Activated T-helper 1 cell treated with Interleukin-2 at 50 U/mL for 16 hours (primary cell): ENCODE measurements at regions not wholly inside any gene's neighbourhood (a gene's known extent, or its start where the extent isn't known, plus 50 kb on each side); places are given as distances from the start of the nearest gene placed in this dataset.

ENCODE experiments used
- DNase-seq: peaks from one replicate; pipeline ENCODE4 v3.0.0-alpha.2; 2020; ENCODE audit warnings: low read depth

DNA sequence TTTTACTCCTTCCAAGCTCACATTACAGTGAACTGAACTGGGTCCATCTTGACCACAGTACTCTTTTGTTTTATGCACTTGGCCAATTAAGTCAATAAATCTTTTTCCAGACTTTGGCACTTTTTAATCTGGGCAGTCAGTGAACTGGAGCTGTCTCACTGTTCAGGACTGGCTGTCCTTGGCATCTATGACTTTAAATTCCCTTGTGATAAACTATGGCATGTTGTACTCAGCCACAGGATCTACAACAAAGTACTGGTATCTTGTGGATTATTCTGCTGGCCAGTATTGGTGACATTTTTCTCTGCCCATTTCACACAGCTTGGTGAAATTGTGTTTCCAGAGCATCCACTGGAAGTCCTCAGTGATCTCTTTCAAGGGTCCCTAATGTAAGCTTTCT is 1144.8 kb upstream of the SEMA6A start:
- no peak for DNase-seq

DNA sequence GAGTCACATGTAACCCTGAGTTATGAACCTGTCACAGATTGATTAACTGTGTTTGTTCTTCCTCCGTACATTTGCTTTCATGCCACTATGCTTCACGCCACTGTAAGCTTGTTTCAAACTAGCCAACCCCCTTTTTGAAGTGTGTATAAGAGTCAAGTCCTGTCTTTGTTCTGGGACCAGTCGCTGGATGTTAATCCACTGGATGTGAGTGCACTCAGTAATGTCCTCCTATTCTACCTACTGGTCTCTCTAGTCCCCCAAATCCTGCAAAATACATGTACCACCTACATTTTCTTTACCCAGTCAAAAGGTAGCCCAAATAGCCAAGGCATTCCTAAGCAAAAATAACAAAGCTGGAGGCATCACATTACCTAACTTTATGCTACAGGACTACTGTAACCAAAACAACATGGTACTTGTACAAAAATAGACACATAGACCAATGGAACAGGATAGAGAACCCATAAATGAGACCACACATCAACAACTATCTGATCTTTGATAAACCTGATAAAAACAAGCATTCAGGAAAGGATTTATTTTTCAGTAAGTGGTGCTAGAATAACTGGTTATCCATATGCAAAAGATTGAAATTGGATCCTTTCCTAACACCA is 1139.1 kb upstream of the SEMA6A start:
- DNase-seq = no peak

DNA sequence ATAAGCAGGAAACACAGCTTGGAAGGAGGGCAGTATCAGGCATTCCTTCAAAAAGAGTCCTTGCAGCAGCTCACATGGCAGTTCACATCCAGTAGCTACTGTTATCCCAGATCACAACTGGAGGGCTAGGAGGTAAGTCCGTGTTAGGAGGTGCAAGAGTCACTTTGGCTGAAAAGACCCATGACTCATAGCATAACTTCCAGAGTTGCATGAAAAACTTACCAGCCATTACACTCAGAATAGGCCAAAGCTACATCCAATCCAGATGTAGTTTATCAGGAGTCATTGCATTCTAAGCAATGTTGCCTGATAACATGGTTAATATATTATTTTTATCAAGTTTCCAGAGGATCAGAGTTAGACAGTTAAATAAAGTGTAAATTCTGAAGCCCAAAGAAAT is 1126.4 kb upstream of the SEMA6A start:
- DNase-seq = no peak

DNA sequence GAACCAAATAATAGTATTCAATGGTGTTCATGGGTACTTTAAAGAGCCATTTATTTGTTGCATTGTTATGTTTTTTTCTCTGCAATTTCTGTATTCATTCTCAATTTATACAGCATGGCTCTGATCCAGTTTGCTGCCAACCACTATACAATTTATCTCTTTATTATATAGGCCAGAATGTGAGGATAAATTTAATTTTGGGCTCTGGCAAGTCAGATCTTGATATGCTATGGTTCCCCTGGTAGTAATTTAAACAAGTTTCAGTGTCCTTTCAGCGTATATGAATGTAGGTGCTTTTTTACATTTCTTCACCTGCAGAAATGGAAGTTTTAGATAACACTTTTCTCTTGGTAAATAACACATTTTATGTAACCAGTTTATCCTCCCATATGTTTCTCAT is 1118.0 kb upstream of the SEMA6A start:
- no peak for DNase-seq

DNA sequence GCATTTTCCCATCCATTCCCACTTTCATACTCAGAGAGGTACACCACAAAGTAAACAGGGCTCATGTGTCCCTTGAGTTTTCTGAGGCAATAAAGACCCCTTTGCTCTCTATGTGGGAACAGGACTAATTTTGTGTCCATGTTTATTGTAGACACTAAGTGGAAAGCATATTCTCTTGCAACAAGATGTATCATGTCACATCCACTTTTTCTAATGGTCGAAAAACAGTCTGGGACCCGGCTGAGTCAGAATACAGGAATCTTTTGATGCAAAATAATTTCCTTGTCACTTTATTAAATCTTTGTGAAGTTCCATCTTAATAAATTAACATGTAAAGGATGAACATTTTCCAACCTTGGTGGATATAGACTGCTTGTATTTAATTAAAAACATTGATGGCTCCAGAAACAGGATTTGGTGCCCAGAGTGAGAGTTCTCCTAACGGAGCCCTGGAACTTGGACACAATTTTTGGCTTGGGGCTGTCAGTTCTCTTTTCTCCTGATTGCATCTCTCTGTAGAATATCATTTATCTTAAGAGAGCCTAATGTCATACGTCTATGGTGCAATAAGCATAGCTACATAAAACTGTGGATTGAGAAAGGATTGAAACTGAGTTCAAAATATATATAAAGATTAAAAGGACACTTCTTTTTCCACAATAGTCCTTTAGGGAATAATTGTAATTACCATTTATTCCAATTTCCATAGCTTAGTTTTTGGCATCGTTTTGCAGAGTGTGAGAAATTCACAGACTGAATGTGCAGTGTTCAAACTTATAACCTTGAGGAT is 1116.7 kb upstream of the SEMA6A start:
- no peak for DNase-seq

DNA sequence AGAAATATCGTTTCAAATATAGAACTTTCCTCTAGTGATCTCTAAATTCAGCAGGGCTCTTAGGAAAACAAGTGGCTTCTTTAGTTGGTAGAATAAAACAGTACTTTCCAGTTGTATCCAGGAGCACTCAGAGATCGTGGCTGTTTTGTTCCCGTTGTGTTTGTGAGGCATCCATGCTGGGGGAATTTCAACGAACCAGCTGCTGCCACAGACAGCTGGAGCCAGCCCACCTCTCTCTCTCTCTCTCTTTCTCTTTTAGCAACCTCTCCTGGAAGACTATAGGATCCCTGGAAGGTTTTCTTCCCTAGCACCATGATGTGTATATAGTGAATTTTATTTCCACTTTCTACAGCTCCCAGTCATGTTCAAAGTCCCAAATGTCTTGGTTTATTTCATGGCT is 1116.0 kb upstream of the SEMA6A start:
- DNase-seq = no peak

DNA sequence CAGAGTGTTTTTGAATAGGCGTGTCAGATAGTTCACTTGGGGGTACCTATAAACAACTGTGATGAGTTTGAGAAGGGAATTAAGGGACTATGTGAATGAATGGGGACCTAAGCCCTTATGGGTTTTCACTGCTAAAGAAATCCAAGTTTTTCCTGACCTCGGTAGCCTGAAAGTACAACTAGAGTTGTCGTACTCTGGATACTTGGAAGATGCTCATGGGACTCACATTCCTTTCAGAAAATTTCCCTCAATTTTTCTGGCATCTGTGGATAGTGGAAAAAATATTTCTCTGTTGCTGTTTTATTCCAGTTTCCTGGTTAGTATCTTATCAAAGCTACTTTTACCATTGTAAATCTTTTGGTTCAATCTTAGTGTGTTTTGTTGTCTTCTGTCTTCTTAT is 1112.3 kb upstream of the SEMA6A start:
- DNase-seq = no peak

DNA sequence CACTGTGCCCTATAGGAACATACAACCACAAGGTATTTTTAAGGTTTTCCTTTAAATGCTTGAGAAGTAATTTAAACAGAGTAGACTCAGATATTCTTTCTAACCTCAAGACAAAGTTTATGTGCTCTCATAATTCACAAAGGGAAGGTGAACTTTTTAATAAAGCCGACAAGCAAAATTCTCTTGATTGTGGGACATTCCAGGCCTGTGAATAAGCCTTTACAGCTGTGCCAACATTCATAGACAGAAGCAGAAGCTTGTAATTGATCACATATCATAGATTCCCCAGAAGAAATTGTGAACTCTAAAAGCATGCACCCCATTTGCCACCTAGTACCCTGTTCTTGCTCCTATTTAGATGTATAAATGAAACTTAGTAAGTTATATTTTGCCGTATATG is 1107.8 kb upstream of the SEMA6A start:
- DNase-seq = no peak

DNA sequence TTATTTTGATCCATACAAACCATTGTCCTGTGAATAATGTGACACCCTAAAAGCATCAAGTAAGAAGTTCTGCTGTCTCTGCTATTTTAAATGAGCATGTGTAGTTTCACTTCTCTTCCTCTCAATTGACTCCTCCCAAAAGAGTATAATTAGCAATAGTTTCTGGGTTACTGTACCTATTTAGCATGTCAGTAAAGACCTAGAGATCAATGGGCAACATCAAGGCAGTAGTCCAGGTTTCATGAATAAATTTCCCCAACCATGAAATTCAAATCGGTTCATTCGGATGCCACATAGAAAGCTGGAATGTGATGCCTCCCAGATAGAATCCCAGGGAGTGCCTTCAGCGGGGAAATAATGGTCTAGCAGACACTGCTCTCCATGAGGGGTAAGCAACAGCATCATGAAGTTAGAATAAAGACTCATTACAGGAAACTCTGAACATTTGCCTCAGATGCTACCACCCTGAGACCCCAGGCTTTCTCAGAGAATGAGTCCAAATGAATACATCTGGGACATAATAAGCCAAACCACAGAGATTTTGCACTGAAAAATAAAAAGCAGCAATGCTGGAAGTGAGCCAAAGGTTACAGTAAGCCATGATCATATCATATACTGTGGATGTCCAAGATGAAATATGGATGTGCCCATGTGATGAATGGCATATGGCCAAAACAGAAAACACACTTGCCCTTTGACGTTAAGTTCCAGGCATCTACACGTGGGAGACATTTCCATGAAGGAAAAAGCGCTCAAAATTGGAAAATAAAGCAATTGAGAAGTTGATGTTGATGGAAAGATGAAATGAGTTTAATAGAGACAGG is 1107.0 kb upstream of the SEMA6A start:
- DNase-seq = no peak

DNA sequence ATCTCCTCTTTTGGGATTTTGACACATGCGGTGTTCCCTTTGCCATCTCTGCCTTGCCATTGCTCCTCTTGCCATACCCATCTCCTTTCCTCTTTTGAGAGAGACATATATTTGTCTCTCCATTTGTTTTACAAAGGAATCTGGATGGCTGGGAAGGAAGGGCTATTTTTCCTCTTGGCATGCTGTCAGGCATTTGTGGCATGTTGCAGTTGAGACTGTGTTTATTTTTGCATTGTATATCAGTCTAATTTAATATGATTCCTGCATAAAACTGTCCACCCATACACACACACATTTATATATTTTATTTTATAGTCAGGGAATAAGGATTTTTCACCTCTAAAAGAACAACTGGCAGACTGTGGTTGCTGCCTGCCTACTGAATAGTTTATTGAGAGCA is 1105.8 kb upstream of the SEMA6A start:
- no peak for DNase-seq

DNA sequence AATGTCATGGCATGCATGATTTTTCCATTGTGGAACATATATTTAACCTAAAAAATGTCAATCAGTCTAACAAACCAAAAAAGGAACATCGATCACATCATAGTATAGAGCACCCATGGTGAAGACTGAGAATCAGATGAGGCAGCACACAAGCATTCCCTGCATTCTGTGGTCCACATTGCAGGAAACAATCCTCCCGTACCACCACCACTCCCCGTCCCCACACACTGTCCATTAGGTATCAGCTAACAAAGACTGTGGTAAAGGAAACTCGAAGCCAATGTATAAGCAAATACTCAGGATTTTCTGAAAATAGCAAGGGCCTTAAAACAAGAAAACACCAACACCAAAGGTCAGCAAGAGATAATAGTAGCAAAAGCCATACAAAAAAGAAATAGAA is 1104.4 kb upstream of the SEMA6A start:
- no peak for DNase-seq

DNA sequence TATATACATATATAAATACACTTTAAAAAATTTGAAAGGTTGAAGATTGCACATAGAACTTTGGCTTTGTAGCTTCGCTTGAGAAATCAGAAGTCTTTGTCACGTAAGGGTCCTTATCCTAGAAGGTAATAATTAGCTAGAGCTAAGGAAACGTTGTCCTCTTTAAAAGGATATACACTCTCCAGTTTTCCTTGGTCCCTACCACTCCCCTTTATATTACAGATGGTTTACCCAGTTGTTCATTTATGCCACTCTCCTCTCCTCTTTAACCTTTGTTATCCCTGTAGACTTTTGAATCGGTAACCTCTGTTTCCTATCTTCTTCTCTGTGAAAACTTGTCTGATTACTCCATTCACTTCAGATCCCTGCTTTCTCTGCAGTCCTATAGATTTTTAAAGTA is 1101.0 kb upstream of the SEMA6A start:
- no peak for DNase-seq

DNA sequence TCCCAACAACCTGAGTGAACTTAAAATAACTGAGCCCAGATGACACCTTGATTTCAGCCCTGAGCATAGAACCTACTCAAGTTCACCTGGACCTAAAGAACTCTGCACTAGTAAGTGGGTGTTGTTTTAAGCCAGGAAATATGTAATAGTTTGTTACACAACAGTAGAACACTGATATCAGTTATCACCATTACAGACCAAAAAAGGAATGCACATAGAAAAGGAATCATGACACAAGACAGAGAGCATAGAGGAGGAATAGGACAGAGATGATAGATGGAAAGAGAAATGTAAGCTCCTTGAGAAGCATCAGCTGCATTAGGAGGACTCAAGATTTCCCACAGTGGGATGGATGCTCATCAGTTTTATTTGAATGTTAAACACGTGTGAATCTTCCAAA is 1096.9 kb upstream of the SEMA6A start:
- no peak for DNase-seq

DNA sequence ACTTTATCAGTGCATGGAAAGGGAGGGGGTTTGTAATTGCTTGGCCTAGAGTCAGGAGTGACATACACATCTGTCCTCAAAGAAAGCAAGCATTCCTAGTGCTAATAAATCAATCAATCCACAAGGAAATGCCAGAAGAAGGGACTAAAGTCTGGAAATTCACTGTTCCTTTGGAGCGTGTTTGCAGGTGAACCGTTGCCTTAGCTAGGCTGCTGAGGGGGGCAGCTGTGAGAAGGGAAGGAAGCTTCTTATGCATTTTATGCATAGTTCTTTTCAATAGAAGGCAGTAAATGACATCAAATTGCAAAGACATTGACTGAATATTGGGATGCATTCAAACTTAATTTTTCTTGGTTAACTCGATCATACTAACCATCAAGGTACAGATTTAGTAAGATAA is 1092.5 kb upstream of the SEMA6A start:
- no peak for DNase-seq

DNA sequence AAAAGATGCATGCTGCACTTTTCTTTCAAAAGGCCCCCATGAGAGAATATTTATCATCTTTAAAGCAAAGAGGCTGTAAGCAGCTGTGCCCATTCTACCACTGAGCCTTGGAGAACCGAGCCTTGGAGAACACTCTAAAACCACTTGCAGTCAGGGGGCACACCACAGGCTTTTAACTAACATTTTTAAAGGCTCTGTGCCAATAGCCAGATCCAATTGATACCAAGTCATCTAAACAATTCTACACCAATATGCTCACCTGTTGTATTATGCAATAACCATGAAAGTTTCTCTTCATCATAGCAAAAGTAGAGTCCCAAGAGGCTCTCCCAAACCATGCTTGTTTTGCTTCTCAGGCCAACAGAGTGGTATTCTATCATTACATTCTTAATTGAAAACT is 1090.5 kb upstream of the SEMA6A start:
- DNase-seq = no peak

DNA sequence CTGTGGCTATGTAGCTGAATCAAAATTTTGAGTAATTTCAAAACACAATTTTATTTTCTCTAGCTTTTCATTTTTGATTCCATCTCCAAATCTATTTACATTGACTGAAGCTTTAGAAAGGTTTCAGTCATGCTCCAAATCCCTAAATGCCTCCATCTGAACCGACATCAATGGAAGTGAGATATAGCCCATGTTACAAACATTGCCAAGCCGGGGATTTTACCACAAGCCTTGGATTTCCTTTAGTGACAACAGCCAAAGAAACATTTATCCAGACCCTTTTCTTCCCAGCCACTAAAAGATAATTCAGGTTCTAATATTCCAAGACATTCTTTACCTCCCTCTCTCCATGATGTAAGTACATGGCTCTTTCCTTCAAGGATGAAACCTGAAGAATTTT is 1087.7 kb upstream of the SEMA6A start:
- no peak for DNase-seq

DNA sequence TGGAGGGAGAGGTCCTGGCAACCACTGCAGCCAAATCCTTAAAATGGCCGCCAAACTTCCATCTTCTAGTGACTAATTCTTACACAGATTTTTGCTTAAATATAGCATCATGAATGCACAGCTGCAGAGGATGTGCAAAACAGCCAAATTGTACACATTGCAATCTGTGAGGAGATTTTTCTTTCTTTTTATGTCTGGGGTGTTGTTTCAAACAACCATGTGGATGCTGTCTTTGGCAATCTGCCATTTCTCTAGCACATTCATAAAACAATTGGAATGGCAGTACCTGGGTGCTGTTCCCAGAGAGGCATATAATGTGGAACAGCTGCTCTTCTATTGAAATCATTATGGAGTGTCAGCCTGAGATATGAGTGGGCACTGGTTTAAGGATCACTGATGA is 1082.9 kb upstream of the SEMA6A start:
- DNase-seq = no peak

DNA sequence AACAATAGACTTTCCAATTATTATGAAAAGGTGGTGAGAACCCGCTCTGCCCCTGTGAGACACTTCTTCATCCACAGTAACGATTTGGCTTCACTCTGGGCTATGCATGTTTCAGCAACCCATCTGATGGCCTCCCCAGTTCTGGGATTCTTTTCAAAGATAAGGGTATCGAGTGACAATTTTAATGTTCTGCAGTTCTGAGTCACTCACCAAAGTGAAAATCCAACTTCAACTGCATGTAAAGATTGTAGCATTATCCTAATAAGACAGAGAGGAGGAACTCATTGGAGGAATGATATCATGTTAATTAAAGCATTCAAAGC is 1078.3 kb upstream of the SEMA6A start:
- no peak for DNase-seq

DNA sequence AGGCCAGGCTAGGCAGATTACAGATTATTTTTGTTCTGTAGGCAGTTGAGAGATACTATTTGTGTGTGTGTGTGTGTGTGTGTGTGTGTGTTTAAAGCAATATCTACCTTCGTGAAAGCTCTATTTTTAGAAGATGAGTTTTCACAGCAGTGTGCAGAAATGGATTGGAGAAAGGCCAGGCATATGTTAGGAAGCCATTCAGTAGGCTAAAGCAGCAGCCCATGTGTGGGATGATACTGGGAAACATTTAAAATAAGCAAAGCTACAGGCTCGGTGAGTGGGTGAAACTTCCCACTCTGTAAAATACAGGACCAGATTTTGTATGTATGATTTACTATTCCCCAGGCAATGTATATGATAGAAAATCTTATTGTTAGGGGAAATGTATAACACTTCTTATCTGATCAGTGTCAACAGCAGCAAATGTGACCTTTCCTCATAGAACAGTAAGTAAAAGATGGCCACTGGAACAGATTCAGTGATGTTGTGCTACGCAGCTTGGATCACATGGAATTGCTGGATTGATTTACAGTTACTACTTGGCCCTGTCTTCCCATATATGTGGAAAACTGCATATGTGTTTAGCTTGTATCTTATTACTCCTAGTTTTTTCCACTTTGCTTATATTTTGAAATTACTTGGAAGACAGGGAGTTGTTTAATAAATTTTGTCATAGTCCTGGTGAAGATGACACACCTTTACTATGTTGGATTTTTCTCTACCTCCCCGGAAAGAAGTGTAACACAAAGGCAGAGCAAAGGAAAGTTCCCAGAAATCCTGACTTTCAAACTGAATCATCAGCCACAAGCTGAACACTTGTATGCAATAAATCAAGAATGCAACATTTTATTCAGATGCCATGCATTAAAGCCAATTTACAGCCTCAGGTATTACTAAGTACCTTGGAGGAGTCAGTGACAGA is 1077.7 kb upstream of the SEMA6A start:
- no peak for DNase-seq

DNA sequence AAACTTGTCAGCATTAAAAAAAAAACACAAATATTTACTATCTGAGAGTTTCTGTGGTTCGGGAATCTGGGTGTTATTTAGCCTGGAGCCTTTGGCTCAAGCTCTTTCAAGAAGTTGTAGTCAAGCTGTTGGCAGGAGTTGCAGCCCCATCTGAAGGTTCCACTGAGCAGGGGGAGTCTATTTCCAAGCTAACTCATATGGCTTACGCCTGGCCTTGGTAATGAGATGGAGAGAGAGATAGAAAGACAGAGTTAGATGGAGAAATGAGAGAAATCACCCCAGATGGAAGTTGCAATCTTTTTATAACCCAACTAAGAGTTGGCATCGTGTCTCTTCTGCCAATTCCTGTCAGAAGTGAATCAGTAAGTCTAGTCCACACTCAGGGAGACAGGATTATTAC is 1075.2 kb upstream of the SEMA6A start:
- no peak for DNase-seq

DNA sequence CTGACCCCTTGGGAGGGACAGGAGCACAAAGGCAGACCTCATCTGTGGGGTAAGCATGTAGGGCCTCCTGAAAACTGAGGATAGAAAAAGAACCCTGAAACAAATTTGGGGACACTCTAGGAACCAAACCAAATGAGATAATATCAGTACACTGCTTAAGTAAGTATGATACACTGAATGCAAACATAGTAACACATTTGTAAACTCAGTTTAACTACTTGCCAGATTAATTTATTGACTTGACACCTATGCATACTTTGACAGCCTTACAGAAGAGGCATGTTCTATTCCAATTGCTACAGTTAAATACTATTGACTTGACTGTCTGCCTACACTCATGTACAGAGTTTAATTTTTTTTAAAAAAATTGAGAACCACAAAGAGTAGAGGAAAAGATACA is 1070.8 kb upstream of the SEMA6A start:
- DNase-seq = no peak

DNA sequence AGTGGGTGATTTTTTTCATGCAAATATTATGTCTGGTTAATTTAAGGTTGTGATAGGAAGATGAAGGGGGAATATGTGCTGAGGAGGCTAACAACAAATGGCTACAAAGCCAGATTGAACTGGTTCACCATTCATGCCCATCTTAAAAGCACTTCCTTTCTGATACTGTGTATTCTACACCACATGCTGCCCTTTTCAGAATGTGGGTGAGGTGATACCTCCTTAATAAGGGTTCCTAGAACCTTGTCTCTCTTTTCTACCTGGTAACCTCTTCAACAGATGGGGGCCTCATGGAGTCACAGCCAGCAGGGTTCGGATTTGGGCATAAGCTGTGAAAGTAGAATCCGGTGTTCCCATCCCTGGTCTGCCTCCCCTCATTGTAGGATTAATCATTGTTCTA is 1064.0 kb upstream of the SEMA6A start:
- DNase-seq = no peak
